ENCODE measurements at regions not wholly inside any gene's neighbourhood (a gene's known extent, or its start where the extent isn't known, plus 50 kb on each side); places are given as distances from the start of the nearest gene placed in this dataset.

- Histone ChIP-seq H3K36me3 (ENCODE audit: control insufficient read depth, insufficient read depth, low read length) (no peaks in the 10 kb centered on the region), H3K4me1 (ENCODE audit: control insufficient read depth, insufficient read depth, low read length) (peaks cover 7% of the 10 kb centered on the region), H3K9me3 (ENCODE audit: control insufficient read depth, insufficient read depth, low read length) (no peaks in the 10 kb centered on the region), H3K9ac (ENCODE audit: low read depth, low read length) (no peak overlapping the region), H3K4me3 (ENCODE audit: low read depth, low read length) (no peak overlapping the region), H3K27me3 (ENCODE audit: control insufficient read depth, insufficient read depth, low read length) (no peaks in the 10 kb centered on the region)
Observed at GRCh38 chr12:30047516-30048254, 263.9 kb upstream of the TMTC1 start.

GRCh38 chr12:30046376-30046775, 262.6 kb upstream of the TMTC1 start:
- no peak overlapping the region for H3K9ac ChIP-seq (ENCODE audit: low read depth, low read length)
- no peaks in the 10 kb centered on the region for H3K27me3 ChIP-seq (ENCODE audit: control insufficient read depth, insufficient read depth, low read length)
- no peaks in the 10 kb centered on the region for H3K36me3 ChIP-seq (ENCODE audit: control insufficient read depth, insufficient read depth, low read length)
- H3K4me1 ChIP-seq (ENCODE audit: control insufficient read depth, insufficient read depth, low read length) = peaks cover 7% of the 10 kb centered on the region
- no peak overlapping the region for H3K4me3 ChIP-seq (ENCODE audit: low read depth, low read length)
- no peaks in the 10 kb centered on the region for H3K9me3 ChIP-seq (ENCODE audit: control insufficient read depth, insufficient read depth, low read length)

DNA sequence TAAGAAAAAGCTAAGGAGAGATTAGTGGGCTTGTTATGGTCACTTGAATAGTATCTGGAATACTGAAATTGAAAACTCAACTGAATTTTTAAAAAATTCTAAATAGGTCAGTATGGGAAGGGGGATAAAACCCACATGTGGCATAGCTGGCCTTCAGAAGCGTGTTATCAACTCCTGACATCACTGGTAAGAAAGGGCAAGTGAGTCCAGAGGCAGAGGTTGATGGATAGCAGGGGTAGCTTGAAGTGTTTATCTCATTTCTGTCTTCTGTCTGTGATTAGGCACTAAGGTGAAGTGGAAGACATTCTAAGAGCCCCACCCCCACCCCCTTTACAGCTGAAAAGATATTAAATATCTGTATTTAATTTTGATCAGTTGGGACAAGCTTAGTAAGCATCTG, 261.4 kb upstream of the TMTC1 start:
- Histone ChIP-seq H3K36me3 (ENCODE audit: control insufficient read depth, insufficient read depth, low read length) (no peaks in the 10 kb centered on the region), H3K27me3 (ENCODE audit: control insufficient read depth, insufficient read depth, low read length) (no peaks in the 10 kb centered on the region), H3K9me3 (ENCODE audit: control insufficient read depth, insufficient read depth, low read length) (no peaks in the 10 kb centered on the region), H3K4me1 (ENCODE audit: control insufficient read depth, insufficient read depth, low read length) (peaks cover 7% of the 10 kb centered on the region), H3K4me3 (ENCODE audit: low read depth, low read length) (no peak overlapping the region), H3K9ac (ENCODE audit: low read depth, low read length) (no peak overlapping the region)

DNA sequence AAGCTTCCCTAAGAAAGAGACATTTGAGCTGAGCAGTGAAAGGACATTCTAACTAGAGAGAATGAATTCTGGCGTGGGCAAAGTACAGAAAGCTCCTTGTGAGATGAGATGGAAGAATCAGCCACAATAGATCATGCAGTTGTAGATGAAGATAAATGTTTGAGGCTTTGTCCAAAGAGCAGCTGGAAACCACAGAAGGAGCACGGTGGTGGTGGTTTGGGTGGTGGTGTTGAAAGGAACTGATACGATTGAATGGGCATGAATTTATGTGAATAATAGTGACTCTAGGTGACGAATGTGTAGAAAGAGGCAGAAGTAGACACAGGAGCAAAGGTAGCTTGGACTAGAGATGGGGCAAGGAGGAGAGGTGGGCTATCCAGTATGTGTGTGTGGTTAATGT, 260.5 kb upstream of the TMTC1 start:
- no peaks in the 10 kb centered on the region for H3K9me3 ChIP-seq (ENCODE audit: control insufficient read depth, insufficient read depth, low read length)
- H3K4me1 ChIP-seq (ENCODE audit: control insufficient read depth, insufficient read depth, low read length) = peaks cover 7% of the 10 kb centered on the region
- H3K36me3 ChIP-seq (ENCODE audit: control insufficient read depth, insufficient read depth, low read length) = no peaks in the 10 kb centered on the region
- H3K4me3 ChIP-seq (ENCODE audit: low read depth, low read length) = no peak overlapping the region
- no peaks in the 10 kb centered on the region for H3K27me3 ChIP-seq (ENCODE audit: control insufficient read depth, insufficient read depth, low read length)
- no peak overlapping the region for H3K9ac ChIP-seq (ENCODE audit: low read depth, low read length)

GRCh38 chr12:30043151-30043847, 259.6 kb upstream of the TMTC1 start:
- Histone ChIP-seq H3K9ac (ENCODE audit: low read depth, low read length) (no peak overlapping the region), H3K4me1 (ENCODE audit: control insufficient read depth, insufficient read depth, low read length) (peaks cover 7% of the 10 kb centered on the region), H3K9me3 (ENCODE audit: control insufficient read depth, insufficient read depth, low read length) (no peaks in the 10 kb centered on the region), H3K4me3 (ENCODE audit: low read depth, low read length) (no peak overlapping the region), H3K36me3 (ENCODE audit: control insufficient read depth, insufficient read depth, low read length) (no peaks in the 10 kb centered on the region), H3K27me3 (ENCODE audit: control insufficient read depth, insufficient read depth, low read length) (no peaks in the 10 kb centered on the region)

DNA sequence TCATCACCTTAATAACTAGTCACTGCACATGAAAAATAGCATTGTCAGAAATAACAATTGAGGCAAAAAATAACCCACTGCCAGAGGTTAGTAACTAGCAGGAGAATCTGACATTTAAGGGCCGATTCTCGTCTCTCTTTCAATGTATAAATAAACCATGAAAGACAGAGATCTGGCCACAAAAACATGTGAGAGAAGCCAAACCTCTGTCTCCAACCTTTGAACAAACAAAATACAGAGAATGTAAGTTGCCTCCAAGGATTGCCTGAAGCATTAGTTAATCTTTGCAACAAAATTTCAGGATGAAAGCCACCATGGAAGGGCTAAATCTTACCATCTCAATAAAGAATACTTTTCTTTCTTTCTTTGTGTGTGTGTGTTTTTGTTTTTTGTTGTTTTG, 257.4 kb upstream of the TMTC1 start:
- H3K27me3 ChIP-seq (ENCODE audit: control insufficient read depth, insufficient read depth, low read length) = no peaks in the 10 kb centered on the region
- no peak overlapping the region for H3K9ac ChIP-seq (ENCODE audit: low read depth, low read length)
- H3K4me1 ChIP-seq (ENCODE audit: control insufficient read depth, insufficient read depth, low read length) = peaks cover 5% of the 10 kb centered on the region
- no peaks in the 10 kb centered on the region for H3K9me3 ChIP-seq (ENCODE audit: control insufficient read depth, insufficient read depth, low read length)
- H3K36me3 ChIP-seq (ENCODE audit: control insufficient read depth, insufficient read depth, low read length) = no peaks in the 10 kb centered on the region
- H3K4me3 ChIP-seq (ENCODE audit: low read depth, low read length) = no peak overlapping the region

DNA sequence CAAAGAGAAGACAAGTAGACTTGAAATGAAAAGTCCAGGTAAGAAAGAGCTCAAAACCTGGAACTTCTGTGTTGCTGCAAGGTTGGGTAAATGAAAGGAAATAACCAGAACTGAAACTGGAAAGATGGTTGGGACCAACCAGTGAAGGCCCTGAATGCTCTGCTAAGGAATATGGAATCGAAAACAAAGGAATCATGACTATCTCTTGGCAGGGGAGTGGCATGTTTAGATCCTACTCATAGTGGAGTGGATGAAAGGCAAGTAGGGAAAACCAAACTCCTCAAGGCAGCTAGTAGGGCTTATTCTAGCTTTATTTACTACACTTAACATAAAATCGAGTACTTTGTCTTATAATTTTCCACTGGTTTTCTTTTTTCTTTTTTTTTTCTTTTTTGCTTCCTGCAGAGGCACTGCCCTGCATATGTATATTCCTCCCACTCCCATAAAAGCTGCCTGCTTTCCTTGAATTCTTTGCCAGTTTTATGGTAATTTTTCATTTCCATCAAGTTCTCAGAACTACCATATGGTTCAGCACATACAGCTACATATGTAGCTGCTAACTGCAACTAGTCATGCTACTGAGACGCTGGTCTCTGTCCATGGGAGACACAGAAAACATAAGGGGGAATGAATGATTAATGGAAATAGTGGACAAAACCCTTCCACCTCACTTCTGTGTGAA, 247.1 kb upstream of the TMTC1 start:
- no peak overlapping the region for H3K4me3 ChIP-seq (ENCODE audit: low read depth, low read length)
- no peaks in the 10 kb centered on the region for H3K4me1 ChIP-seq (ENCODE audit: control insufficient read depth, insufficient read depth, low read length)
- no peaks in the 10 kb centered on the region for H3K27me3 ChIP-seq (ENCODE audit: control insufficient read depth, insufficient read depth, low read length)
- no peaks in the 10 kb centered on the region for H3K9me3 ChIP-seq (ENCODE audit: control insufficient read depth, insufficient read depth, low read length)
- no peak overlapping the region for H3K9ac ChIP-seq (ENCODE audit: low read depth, low read length)
- H3K36me3 ChIP-seq (ENCODE audit: control insufficient read depth, insufficient read depth, low read length) = no peaks in the 10 kb centered on the region

GRCh38 chr12:30026621-30027234, 243.0 kb upstream of the TMTC1 start:
- no peaks in the 10 kb centered on the region for H3K4me1 ChIP-seq (ENCODE audit: control insufficient read depth, insufficient read depth, low read length)
- no peaks in the 10 kb centered on the region for H3K36me3 ChIP-seq (ENCODE audit: control insufficient read depth, insufficient read depth, low read length)
- no peak overlapping the region for H3K4me3 ChIP-seq (ENCODE audit: low read depth, low read length)
- no peaks in the 10 kb centered on the region for H3K27me3 ChIP-seq (ENCODE audit: control insufficient read depth, insufficient read depth, low read length)
- no peak overlapping the region for H3K9ac ChIP-seq (ENCODE audit: low read depth, low read length)
- H3K9me3 ChIP-seq (ENCODE audit: control insufficient read depth, insufficient read depth, low read length) = no peaks in the 10 kb centered on the region

- H3K36me3 ChIP-seq (ENCODE audit: control insufficient read depth, insufficient read depth, low read length) = no peaks in the 10 kb centered on the region
- H3K9ac ChIP-seq (ENCODE audit: low read depth, low read length) = no peak overlapping the region
- no peaks in the 10 kb centered on the region for H3K27me3 ChIP-seq (ENCODE audit: control insufficient read depth, insufficient read depth, low read length)
- H3K4me1 ChIP-seq (ENCODE audit: control insufficient read depth, insufficient read depth, low read length) = no peaks in the 10 kb centered on the region
- H3K9me3 ChIP-seq (ENCODE audit: control insufficient read depth, insufficient read depth, low read length) = no peaks in the 10 kb centered on the region
- no peak overlapping the region for H3K4me3 ChIP-seq (ENCODE audit: low read depth, low read length)
Observed at GRCh38 chr12:30025317-30025716, 241.6 kb upstream of the TMTC1 start.

- Histone ChIP-seq H3K9me3 (ENCODE audit: control insufficient read depth, insufficient read depth, low read length) (no peaks in the 10 kb centered on the region), H3K4me1 (ENCODE audit: control insufficient read depth, insufficient read depth, low read length) (no peaks in the 10 kb centered on the region), H3K4me3 (ENCODE audit: low read depth, low read length) (no peak overlapping the region), H3K9ac (ENCODE audit: low read depth, low read length) (no peak overlapping the region), H3K36me3 (ENCODE audit: control insufficient read depth, insufficient read depth, low read length) (no peaks in the 10 kb centered on the region), H3K27me3 (ENCODE audit: control insufficient read depth, insufficient read depth, low read length) (no peaks in the 10 kb centered on the region)
Observed at GRCh38 chr12:30023186-30023585, 239.4 kb upstream of the TMTC1 start.

GRCh38 chr12:30021051-30021833, 237.5 kb upstream of the TMTC1 start:
- Histone ChIP-seq H3K27me3 (ENCODE audit: control insufficient read depth, insufficient read depth, low read length) (no peaks in the 10 kb centered on the region), H3K36me3 (ENCODE audit: control insufficient read depth, insufficient read depth, low read length) (no peaks in the 10 kb centered on the region), H3K9me3 (ENCODE audit: control insufficient read depth, insufficient read depth, low read length) (no peaks in the 10 kb centered on the region), H3K4me1 (ENCODE audit: control insufficient read depth, insufficient read depth, low read length) (no peaks in the 10 kb centered on the region), H3K4me3 (ENCODE audit: low read depth, low read length) (no peak overlapping the region), H3K9ac (ENCODE audit: low read depth, low read length) (no peak overlapping the region)

All from iPS-15b (cell line).